GM21515 (cell line): ENCODE measurements at regions not wholly inside any gene's neighbourhood (a gene's known extent, or its start where the extent isn't known, plus 50 kb on each side); places are given as distances from the start of the nearest gene placed in this dataset.

Experiments used
- ATAC-seq: cut with Tn5 transposase; IDR thresholded peaks from one replicate; pipeline ENCODE4 v1.9.1; 2021; ENCODE audit not compliant: unreplicated experiment

GRCh38 chr3:124563376-124563775, 166.9 kb upstream of the UMPS start:
- ATAC-seq, result no peak

- ATAC-seq, result no peak
These were observed 165.2 kb upstream of the UMPS start for GRCh38 chr3:124565013-124565412.

- ATAC-seq, result no peak
These were observed 164.7 kb upstream of the UMPS start for GRCh38 chr3:124565551-124565950.

- ATAC-seq, result no peak
These were observed 163.6 kb upstream of the UMPS start for GRCh38 chr3:124566701-124567100.

GRCh38 chr3:124567179-124567578, 163.1 kb upstream of the UMPS start:
- ATAC-seq, result no peak

- ATAC-seq, result no peak
These were observed 160.5 kb upstream of the UMPS start for GRCh38 chr3:124569761-124570160.

GRCh38 chr3:124570232-124570631, 160.0 kb upstream of the UMPS start:
- no peak for ATAC-seq

GRCh38 chr3:124572851-124573405, 157.3 kb upstream of the UMPS start:
- ATAC-seq, result no peak

- no peak for ATAC-seq
These were observed 156.2 kb upstream of the UMPS start for GRCh38 chr3:124574012-124574411.

- no peak for ATAC-seq
These were observed 153.4 kb upstream of the UMPS start for GRCh38 chr3:124576565-124577493.

- no peak for ATAC-seq
These were observed 152.6 kb upstream of the UMPS start for GRCh38 chr3:124577494-124578167.

- ATAC-seq, result no peak
These were observed 150.6 kb upstream of the UMPS start for GRCh38 chr3:124579641-124580040.

- no peak for ATAC-seq
These were observed 148.1 kb upstream of the UMPS start for GRCh38 chr3:124582196-124582595.

- no peak for ATAC-seq
These were observed 147.4 kb upstream of the UMPS start for GRCh38 chr3:124582621-124583395.

GRCh38 chr3:124584245-124584551, 146.1 kb upstream of the UMPS start:
- ATAC-seq, result no peak

GRCh38 chr3:124584552-124585391, 145.5 kb upstream of the UMPS start:
- ATAC-seq, result no peak

- no peak for ATAC-seq
These were observed 143.9 kb upstream of the UMPS start for GRCh38 chr3:124586126-124587052.

GRCh38 chr3:124587053-124587408, 143.2 kb upstream of the UMPS start:
- no peak for ATAC-seq

GRCh38 chr3:124588036-124588435, 142.2 kb upstream of the UMPS start:
- no peak for ATAC-seq

GRCh38 chr3:124588794-124589193, 141.5 kb upstream of the UMPS start:
- ATAC-seq, result no peak
